ENCODE measurements at regions not wholly inside any gene's neighbourhood (a gene's known extent, or its start where the extent isn't known, plus 50 kb on each side); places are given as distances from the start of the nearest gene placed in this dataset.

GRCh38 chr19:20250121-20250520 is 83.1 kb downstream of the ZNF486 start:
- TF ChIP-seq CTCF (IDR thresholded peaks at IDR 0.05) (no peak), EP300 (IDR thresholded peaks at IDR 0.05) (no peak), CHD2 (IDR thresholded peaks at IDR 0.05; ENCODE audit: low read length, partially characterized antibody) (no peak), MAFK (IDR thresholded peaks at IDR 0.05; ENCODE audit: partially characterized antibody) (no peak), EHMT2 (IDR thresholded peaks at IDR 0.05; ENCODE audit: low read depth) (no peak), POLR2A (IDR thresholded peaks at IDR 0.05; ENCODE audit: low read length) (no peak)
